GM23248 (cell line): ENCODE measurements at regions not wholly inside any gene's neighbourhood (a gene's known extent, or its start where the extent isn't known, plus 50 kb on each side); places are given as distances from the start of the nearest gene placed in this dataset.

Experiments used
- EZH2 ChIP-seq: fragments of 200-600 bp; sonication (generic); IDR thresholded peaks from 2 replicates; pipeline ENCODE4 v1.6.1; 2018; ENCODE audit warnings: antibody characterized with exemption, mild to moderate bottlenecking; ENCODE audit not compliant: insufficient read depth, poor library complexity, severe bottlenecking
- EZH2phosphoT487 ChIP-seq: fragments of 200-600 bp; sonication (generic); IDR thresholded peaks from 2 replicates; pipeline ENCODE4 v1.6.1; 2018; ENCODE audit warnings: antibody characterized with exemption, moderate library complexity, mild to moderate bottlenecking, low read depth; ENCODE audit not compliant: insufficient read depth

- no peak for TF ChIP-seq EZH2phosphoT487
- no peak for TF ChIP-seq EZH2
These were observed 164.7 kb upstream of the MEOX2 start for GRCh38 chr7:15851201-15851600.
